ENCODE measurements at regions not wholly inside any gene's neighbourhood (a gene's known extent, or its start where the extent isn't known, plus 50 kb on each side); places are given as distances from the start of the nearest gene placed in this dataset.

DNA sequence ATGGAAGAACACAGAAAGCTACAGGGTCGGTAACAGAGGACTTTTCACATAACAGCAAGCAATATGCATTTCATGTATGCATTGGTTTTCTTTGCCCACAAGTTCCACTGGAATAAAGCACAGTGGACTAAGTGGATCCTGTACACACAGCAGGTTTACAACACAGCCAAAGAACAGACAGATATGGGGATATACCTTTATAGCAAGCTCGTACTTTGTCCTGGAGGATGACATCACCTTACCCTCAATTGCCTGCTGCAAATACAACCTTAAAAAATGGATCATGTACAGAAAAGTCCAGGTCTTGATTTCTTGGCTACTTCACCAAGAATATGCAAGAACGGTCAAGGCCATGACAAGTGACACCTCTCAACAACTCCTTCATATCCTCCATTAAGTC is 1445.5 kb downstream of the MAT2B start:
- DNase-seq (ENCODE audit: low read depth): no peak
- Histone ChIP-seq H3K4me3 (ENCODE audit: low read depth, low read length) (no peak overlapping the region), H3K36me3 (ENCODE audit: control insufficient read depth, insufficient read depth, low read length) (no peaks in the 10 kb centered on the region), H3K27me3 (ENCODE audit: control insufficient read depth, insufficient read depth, low read length) (no peaks in the 10 kb centered on the region)
- no peak for TF ChIP-seq CTCF (IDR thresholded peaks at IDR 0.05; ENCODE audit: insufficient read depth, low read length, poor library complexity, severe bottlenecking)

GRCh38 chr5:164951570-164951969 is 1446.2 kb downstream of the MAT2B start:
- Histone ChIP-seq H3K4me3 (ENCODE audit: low read depth, low read length) (no peak overlapping the region), H3K36me3 (ENCODE audit: control insufficient read depth, insufficient read depth, low read length) (no peaks in the 10 kb centered on the region), H3K27me3 (ENCODE audit: control insufficient read depth, insufficient read depth, low read length) (no peaks in the 10 kb centered on the region)
- DNase-seq (ENCODE audit: low read depth): no peak
- no peak for TF ChIP-seq CTCF (IDR thresholded peaks at IDR 0.05; ENCODE audit: insufficient read depth, low read length, poor library complexity, severe bottlenecking)

DNA sequence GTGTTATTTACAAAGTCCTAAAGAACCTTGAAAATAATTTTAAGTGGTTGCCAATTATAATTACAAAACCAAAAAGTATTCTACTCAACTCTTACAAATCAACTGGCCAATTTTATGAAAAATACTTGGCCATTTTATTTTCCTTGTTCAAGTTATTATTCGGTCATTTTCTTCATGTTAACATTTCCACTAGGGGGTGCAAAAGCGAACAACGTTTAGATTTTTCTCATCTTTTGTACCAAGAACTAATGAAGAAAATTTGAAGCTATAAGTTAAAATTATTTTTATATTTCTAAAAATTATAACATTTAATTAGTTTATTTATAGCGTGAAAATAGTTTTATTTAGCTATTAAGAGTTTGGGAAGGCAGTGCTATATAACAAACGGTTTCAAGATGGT is 1453.3 kb downstream of the MAT2B start:
- no peak for TF ChIP-seq CTCF (IDR thresholded peaks at IDR 0.05; ENCODE audit: insufficient read depth, low read length, poor library complexity, severe bottlenecking)
- Histone ChIP-seq H3K27me3 (ENCODE audit: control insufficient read depth, insufficient read depth, low read length) (no peaks in the 10 kb centered on the region), H3K36me3 (ENCODE audit: control insufficient read depth, insufficient read depth, low read length) (no peaks in the 10 kb centered on the region)

GRCh38 chr5:164959761-164960160 is 1454.3 kb downstream of the MAT2B start:
- no peak for TF ChIP-seq CTCF (IDR thresholded peaks at IDR 0.05; ENCODE audit: insufficient read depth, low read length, poor library complexity, severe bottlenecking)
- no peak overlapping the region for H3K4me3 ChIP-seq (ENCODE audit: low read depth, low read length)
- H3K36me3 ChIP-seq (ENCODE audit: control insufficient read depth, insufficient read depth, low read length): no peaks in the 10 kb centered on the region
- H3K27me3 ChIP-seq (ENCODE audit: control insufficient read depth, insufficient read depth, low read length): no peaks in the 10 kb centered on the region
- no peak for DNase-seq (ENCODE audit: low read depth)

More for the DNA sequence above, 1453.3 kb downstream of the MAT2B start:
- no peak for DNase-seq (ENCODE audit: low read depth)
- no peak overlapping the region for H3K4me3 ChIP-seq (ENCODE audit: low read depth, low read length)

DNA sequence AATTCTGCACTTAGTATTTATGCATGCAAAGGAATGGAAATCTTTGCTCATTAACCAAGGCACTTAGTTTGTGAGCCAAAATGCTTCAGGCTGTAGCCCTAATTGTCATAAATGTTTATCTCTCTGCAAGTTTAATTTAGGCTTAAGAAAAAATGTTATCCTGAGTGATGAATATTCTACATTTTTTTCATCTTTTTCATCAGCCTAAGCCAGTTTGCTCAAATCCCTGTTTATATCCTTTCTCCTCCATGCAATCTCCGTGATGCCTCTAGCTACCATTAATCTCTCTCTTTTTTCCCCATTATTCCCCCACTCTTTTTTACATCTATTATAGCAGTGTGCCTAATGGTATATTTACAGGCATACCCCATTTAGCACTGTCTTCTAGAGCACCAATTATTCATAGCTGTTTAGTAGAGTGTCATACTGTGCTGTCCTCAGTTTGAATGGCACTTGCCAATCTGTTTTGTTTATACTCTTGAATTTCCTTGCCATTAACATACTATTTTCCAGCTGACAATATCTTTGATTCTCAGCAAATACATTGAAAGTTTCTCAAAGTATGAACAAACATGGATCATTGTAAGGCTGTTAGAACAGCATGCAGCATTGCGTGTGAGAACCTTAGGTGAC is 1457.0 kb downstream of the MAT2B start:
- TF ChIP-seq CTCF (IDR thresholded peaks at IDR 0.05; ENCODE audit: insufficient read depth, low read length, poor library complexity, severe bottlenecking): no peak
- no peak for DNase-seq (ENCODE audit: low read depth)
- no peak overlapping the region for H3K4me3 ChIP-seq (ENCODE audit: low read depth, low read length)
- no peaks in the 10 kb centered on the region for H3K27me3 ChIP-seq (ENCODE audit: control insufficient read depth, insufficient read depth, low read length)
- H3K36me3 ChIP-seq (ENCODE audit: control insufficient read depth, insufficient read depth, low read length): no peaks in the 10 kb centered on the region

DNA sequence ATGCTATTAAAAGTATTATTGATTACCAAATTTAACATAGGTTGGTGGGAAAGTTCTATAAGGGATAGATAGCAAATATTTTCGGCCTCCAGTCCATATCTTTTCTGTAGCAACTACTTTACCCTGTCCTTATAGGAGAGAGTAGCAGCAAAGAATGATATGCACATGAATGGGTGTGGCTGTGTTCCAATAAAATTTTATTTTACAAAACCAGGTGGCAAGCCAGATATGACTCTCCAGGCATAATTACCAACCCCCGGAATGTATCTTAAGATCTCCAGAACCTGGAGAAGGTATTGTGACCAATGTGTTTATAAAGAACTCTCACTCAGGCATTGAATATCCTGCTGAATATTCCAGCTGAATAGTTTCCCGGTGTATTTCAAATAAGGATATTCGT is 1461.2 kb downstream of the MAT2B start:
- H3K36me3 ChIP-seq (ENCODE audit: control insufficient read depth, insufficient read depth, low read length): no peaks in the 10 kb centered on the region
- H3K4me3 ChIP-seq (ENCODE audit: low read depth, low read length): no peak overlapping the region
- H3K27me3 ChIP-seq (ENCODE audit: control insufficient read depth, insufficient read depth, low read length): no peaks in the 10 kb centered on the region
- no peak for DNase-seq (ENCODE audit: low read depth)
- TF ChIP-seq CTCF (IDR thresholded peaks at IDR 0.05; ENCODE audit: insufficient read depth, low read length, poor library complexity, severe bottlenecking): no peak

All from kidney epithelial cell (primary cell).